Stromal cell of bone marrow (primary cell): ENCODE measurements at regions not wholly inside any gene's neighbourhood (a gene's known extent, or its start where the extent isn't known, plus 50 kb on each side); places are given as distances from the start of the nearest gene placed in this dataset.

ENCODE experiments used
- DNase-seq: peaks from one replicate; pipeline ENCODE4 v3.0.0-alpha.2; 2012; ENCODE audit warnings: low read depth

GRCh38 chr9:108551030-108551841 lies 304.6 kb downstream of the ACTL7B start:
- peak; percentile 95 for DNase-seq

- peak; percentile 18 for DNase-seq
Measured at GRCh38 chr9:108550106-108550505, 305.7 kb downstream of the ACTL7B start.

GRCh38 chr9:108549184-108549583 lies 306.6 kb downstream of the ACTL7B start:
- DNase-seq = no peak

- no peak for DNase-seq
Measured at GRCh38 chr9:108547411-108548135, 308.2 kb downstream of the ACTL7B start.

- DNase-seq = no peak
Measured at GRCh38 chr9:108546215-108546614, 309.6 kb downstream of the ACTL7B start.

- DNase-seq = no peak
Measured at GRCh38 chr9:108545436-108545835, 310.4 kb downstream of the ACTL7B start.

- no peak for DNase-seq
Measured at GRCh38 chr9:108544866-108545265, 310.9 kb downstream of the ACTL7B start.

- DNase-seq = no peak
Measured at GRCh38 chr9:108543251-108543778, 312.5 kb downstream of the ACTL7B start.

GRCh38 chr9:108537756-108538155 lies 318.0 kb downstream of the ACTL7B start:
- no peak for DNase-seq

GRCh38 chr9:108536836-108537601 lies 318.8 kb downstream of the ACTL7B start:
- no peak for DNase-seq

GRCh38 chr9:108535526-108535925 lies 320.3 kb downstream of the ACTL7B start:
- no peak for DNase-seq

GRCh38 chr9:108534741-108535140 lies 321.0 kb downstream of the ACTL7B start:
- DNase-seq = peak; percentile 54

- no peak for DNase-seq
Measured at GRCh38 chr9:108530141-108530540, 325.6 kb downstream of the ACTL7B start.

GRCh38 chr9:108528231-108528630 lies 327.6 kb downstream of the ACTL7B start:
- no peak for DNase-seq

GRCh38 chr9:108526518-108526917 lies 329.3 kb downstream of the ACTL7B start:
- no peak for DNase-seq

- no peak for DNase-seq
Measured at GRCh38 chr9:108525186-108525585, 330.6 kb downstream of the ACTL7B start.

- peak; percentile 57 for DNase-seq
Measured at GRCh38 chr9:108521063-108521590, 334.7 kb downstream of the ACTL7B start.

- DNase-seq = no peak
Measured at GRCh38 chr9:108519437-108519836, 336.3 kb downstream of the ACTL7B start.

- DNase-seq = no peak
Measured at GRCh38 chr9:108517651-108518365, 338.0 kb downstream of the ACTL7B start.

GRCh38 chr9:108516391-108516790 lies 339.4 kb downstream of the ACTL7B start:
- DNase-seq = no peak

- DNase-seq = no peak
Measured at GRCh38 chr9:108515856-108516255, 339.9 kb downstream of the ACTL7B start.
